Hepatocyte (in vitro differentiated cells): ENCODE measurements at regions not wholly inside any gene's neighbourhood (a gene's known extent, or its start where the extent isn't known, plus 50 kb on each side); places are given as distances from the start of the nearest gene placed in this dataset.

ENCODE experiments used
- EZH2 ChIP-seq: fragments of 200-600 bp; sonication (generic); IDR thresholded peaks from 2 replicates; pipeline ENCODE4 v1.6.1; 2016; ENCODE audit warnings: antibody characterized with exemption, mild to moderate bottlenecking, borderline replicate concordance
- TF ChIP-seq, protein P1 (sequence below): fragments of 200-600 bp; sonication (generic); IDR thresholded peaks from 2 replicates; pipeline ENCODE4 v1.5.1; 2016; ENCODE audit warnings: antibody characterized with exemption, mild to moderate bottlenecking; ENCODE audit not compliant: poor library complexity

DNA sequence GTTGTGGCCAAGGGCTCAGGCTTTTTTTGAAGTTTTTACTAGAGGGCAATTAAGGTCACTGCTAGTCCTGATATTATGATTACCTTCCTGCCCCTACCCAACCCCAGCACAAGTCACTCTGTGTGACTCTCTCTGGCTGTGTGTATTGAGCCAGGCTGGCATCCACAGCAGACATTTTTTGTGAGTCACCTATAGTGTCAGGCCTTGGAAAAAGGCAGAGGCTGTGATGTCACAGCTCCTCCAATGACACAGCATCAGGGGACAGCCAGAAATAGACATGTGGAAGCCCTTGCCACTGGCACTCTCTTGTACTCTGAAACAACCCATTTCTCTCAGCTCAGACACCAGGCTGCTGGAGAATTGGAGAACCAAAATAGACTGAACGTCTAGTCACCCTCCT, 145.4 kb downstream of the NMUR2 start:
- TF ChIP-seq, protein P1, sequence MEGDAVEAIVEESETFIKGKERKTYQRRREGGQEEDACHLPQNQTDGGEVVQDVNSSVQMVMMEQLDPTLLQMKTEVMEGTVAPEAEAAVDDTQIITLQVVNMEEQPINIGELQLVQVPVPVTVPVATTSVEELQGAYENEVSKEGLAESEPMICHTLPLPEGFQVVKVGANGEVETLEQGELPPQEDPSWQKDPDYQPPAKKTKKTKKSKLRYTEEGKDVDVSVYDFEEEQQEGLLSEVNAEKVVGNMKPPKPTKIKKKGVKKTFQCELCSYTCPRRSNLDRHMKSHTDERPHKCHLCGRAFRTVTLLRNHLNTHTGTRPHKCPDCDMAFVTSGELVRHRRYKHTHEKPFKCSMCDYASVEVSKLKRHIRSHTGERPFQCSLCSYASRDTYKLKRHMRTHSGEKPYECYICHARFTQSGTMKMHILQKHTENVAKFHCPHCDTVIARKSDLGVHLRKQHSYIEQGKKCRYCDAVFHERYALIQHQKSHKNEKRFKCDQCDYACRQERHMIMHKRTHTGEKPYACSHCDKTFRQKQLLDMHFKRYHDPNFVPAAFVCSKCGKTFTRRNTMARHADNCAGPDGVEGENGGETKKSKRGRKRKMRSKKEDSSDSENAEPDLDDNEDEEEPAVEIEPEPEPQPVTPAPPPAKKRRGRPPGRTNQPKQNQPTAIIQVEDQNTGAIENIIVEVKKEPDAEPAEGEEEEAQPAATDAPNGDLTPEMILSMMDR: no peak
- no peak for TF ChIP-seq EZH2
